ENCODE measurements at regions not wholly inside any gene's neighbourhood (a gene's known extent, or its start where the extent isn't known, plus 50 kb on each side); places are given as distances from the start of the nearest gene placed in this dataset.

DNA sequence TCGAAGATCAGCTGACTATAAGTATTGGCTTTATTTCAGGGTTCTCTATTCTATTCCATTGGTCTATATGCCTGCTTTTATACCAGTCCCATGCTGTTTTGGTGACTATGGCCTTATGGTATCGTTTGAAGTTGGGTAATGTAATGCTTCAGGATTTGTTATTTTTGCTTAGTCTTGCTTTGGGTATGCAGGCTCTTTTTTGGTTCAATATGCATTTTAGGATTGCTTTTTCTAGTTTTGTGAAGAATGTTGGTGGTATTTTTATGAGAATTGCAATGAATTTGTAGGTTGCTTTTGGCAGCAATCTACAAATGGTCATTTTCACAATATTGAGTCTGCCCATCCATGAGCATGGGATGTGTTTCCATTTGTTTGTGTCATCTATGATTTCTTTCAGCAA, 951.9 kb upstream of the SLITRK1 start:
- TF ChIP-seq, protein P1, sequence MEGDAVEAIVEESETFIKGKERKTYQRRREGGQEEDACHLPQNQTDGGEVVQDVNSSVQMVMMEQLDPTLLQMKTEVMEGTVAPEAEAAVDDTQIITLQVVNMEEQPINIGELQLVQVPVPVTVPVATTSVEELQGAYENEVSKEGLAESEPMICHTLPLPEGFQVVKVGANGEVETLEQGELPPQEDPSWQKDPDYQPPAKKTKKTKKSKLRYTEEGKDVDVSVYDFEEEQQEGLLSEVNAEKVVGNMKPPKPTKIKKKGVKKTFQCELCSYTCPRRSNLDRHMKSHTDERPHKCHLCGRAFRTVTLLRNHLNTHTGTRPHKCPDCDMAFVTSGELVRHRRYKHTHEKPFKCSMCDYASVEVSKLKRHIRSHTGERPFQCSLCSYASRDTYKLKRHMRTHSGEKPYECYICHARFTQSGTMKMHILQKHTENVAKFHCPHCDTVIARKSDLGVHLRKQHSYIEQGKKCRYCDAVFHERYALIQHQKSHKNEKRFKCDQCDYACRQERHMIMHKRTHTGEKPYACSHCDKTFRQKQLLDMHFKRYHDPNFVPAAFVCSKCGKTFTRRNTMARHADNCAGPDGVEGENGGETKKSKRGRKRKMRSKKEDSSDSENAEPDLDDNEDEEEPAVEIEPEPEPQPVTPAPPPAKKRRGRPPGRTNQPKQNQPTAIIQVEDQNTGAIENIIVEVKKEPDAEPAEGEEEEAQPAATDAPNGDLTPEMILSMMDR (IDR thresholded peaks at IDR 0.05; ENCODE audit: insufficient read depth, low read depth, low read length, missing control alignments), result no peak
- DNase-seq (ENCODE audit: low read depth), result no peak
- H3K4me3 ChIP-seq (ENCODE audit: low read depth, low read length), result no peak overlapping the region

DNA sequence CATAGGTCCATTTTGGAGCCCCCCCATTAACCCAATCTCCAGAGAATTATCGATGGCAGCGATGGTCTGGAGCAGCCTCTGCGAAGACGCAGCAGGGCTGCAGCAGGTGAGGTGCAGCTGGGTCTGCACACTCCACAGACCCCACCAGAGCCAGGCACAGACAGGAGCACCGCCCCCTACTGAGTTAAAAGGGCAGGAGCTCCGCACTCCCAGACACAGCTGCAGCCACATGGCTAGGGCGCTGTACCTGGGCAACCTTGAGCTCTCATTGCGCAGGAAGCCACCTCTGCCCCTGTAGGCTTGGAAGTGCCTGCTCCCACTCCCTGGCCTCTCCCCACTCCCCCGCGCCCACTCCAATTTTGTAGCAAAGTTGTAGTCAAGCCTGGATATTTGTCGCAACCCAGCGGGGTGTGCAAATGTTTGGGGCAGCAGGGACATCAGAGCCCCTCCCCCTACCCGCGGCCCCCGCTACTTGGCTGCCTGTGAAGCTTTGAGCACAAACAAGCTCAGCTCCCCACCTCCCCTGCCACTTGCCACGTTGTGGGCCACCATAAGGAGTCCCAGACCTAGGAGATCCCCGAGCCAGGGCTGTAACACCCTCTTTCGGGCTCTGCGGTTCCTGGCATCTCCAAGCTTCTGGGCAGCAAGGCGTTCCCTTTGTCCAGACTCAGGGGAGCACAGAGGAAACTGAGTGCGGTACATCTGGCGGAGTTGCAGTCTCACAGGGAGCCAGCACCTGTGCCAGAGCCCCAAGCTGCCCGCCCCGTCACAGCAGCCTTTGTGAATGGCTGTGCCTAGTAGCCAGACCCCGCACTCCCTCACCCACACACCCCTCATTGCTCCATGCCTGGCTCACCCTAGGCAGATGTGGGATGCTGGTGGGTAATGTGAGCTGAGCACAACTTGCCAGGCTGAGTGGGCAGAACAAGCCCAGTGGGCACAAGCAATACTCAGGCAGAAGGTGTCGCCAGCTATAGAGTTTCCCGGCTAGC, 949.7 kb upstream of the SLITRK1 start:
- TF ChIP-seq, protein P1 (IDR thresholded peaks at IDR 0.05; ENCODE audit: insufficient read depth, low read depth, low read length, missing control alignments), result no peak
- no peak for DNase-seq (ENCODE audit: low read depth)
- no peak overlapping the region for H3K4me3 ChIP-seq (ENCODE audit: low read depth, low read length)

DNA sequence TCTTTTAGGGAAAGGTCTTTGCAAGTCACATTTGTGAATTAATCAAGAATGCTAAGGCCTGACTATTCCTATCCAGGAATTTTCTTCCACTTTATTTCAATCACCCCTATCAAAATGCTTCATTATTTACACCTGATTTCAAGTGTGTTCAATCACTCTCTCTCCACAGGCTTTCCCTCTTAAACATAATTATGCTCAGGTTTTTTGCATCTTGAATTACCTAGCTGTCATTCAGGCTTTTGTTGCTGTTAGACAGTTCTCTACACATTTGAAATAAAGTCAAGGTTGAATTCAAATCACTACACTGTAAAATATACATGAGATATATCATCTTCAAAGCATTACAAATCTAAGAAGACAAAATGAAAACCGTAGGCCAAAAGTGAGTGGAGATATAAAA, 941.3 kb upstream of the SLITRK1 start:
- TF ChIP-seq, protein P1 (IDR thresholded peaks at IDR 0.05; ENCODE audit: insufficient read depth, low read depth, low read length, missing control alignments), result no peak
- DNase-seq (ENCODE audit: low read depth), result no peak
- no peak overlapping the region for H3K4me3 ChIP-seq (ENCODE audit: low read depth, low read length)

DNA sequence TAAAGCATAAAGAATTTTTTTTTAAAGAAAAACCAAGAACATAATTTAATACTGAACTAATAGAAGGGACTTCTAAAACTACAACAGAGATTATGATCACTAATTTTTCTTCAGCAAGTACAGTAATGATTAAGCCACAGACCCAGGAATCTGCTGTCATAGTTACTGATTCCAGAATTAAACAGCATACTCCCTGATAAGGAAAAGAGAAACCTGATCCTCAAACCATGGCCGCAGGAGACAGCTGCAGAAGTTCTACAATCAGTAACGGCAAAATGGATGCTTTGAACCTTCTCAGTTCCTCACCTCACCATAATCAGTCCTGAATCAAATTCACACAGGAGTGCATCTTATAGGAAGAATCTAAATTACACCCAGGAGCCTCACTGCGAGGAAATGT, 939.0 kb upstream of the SLITRK1 start:
- H3K4me3 ChIP-seq (ENCODE audit: low read depth, low read length), result no peak overlapping the region
- no peak for DNase-seq (ENCODE audit: low read depth)
- TF ChIP-seq, protein P1 (IDR thresholded peaks at IDR 0.05; ENCODE audit: insufficient read depth, low read depth, low read length, missing control alignments), result no peak

DNA sequence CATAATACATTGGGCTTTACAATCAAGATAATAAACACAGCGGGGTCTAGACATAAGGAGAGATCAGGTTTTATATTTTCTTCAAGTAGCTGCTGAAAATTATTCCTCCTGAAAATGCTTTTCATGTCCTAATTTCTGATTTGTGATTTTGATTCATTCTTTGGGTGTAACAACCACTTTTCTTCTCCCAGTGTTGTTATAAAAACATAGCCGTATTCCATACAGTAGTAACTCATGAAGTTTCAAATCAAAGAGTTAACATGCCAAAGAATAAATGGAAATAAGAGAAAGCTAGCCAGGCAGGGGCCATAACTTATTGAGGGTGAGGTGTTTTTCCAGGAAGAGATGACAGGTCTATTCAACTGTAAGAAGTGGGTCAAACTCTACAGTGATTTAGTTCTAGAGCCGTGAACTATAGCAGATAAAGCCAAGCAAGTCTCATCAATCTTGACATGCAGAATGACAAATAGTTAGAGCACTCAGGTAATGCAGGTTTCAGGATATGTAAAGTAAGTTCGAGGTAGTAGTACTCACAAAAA, 934.4 kb upstream of the SLITRK1 start:
- DNase-seq (ENCODE audit: low read depth), result no peak
- no peak overlapping the region for H3K4me3 ChIP-seq (ENCODE audit: low read depth, low read length)
- TF ChIP-seq, protein P1 (IDR thresholded peaks at IDR 0.05; ENCODE audit: insufficient read depth, low read depth, low read length, missing control alignments), result no peak

DNA sequence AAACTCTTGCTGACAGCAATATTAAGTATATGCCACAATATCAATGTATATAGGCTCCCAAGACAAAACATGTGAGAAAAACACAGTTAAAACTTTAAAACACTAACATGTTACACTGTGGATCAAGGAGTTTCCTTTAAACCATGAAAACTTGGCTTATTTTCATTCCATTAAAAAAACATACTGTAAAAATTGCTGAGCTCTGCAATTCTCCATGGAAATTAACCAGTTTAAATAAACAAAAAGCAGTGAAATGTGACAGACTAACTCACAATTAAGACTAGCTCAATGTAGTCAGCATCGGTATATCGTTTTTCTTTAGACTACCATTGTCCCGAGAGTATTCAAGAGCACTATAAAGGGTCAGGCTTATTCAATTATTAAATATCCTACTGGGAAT, 930.5 kb upstream of the SLITRK1 start:
- no peak overlapping the region for H3K4me3 ChIP-seq (ENCODE audit: low read depth, low read length)
- no peak for DNase-seq (ENCODE audit: low read depth)
- TF ChIP-seq, protein P1 (IDR thresholded peaks at IDR 0.05; ENCODE audit: insufficient read depth, low read depth, low read length, missing control alignments), result no peak

Measured in GM12865 (cell line).